HAP-1 (cell line): ENCODE measurements at regions not wholly inside any gene's neighbourhood (a gene's known extent, or its start where the extent isn't known, plus 50 kb on each side); places are given as distances from the start of the nearest gene placed in this dataset.

Experiments used
- DNase-seq, 2 experiments: peaks; one replicate each; pipeline ENCODE4 v3.0.0-alpha.2; 2016 to 2020; ENCODE audit warnings: low spot score in 2 of 2
- H3K27me3 ChIP-seq: fragments of 250-450 bp; sonication (Bioruptor Pico); 2 replicates; pipeline ENCODE4 v1.5.1; 2020; ENCODE audit warnings: low read depth, mild to moderate bottlenecking, moderate library complexity
- H3K36me3 ChIP-seq: fragments of 250-450 bp; sonication (Bioruptor Pico); replicated peaks from 2 replicates; pipeline ENCODE4 v1.5.1; 2020; ENCODE audit warnings: mild to moderate bottlenecking
- H3K4me1 ChIP-seq: fragments of 250-450 bp; sonication (Bioruptor Pico); 2 replicates; pipeline ENCODE4 v1.5.1; 2020; ENCODE audit warnings: mild to moderate bottlenecking
- H3K4me3 ChIP-seq: fragments of 250-450 bp; sonication (Bioruptor Pico); 2 replicates; pipeline ENCODE4 v1.5.1; 2020; ENCODE audit warnings: mild to moderate bottlenecking, moderate library complexity
- H3K9me3 ChIP-seq: fragments of 250-450 bp; sonication (Bioruptor Pico); 2 replicates; pipeline ENCODE4 v1.5.1; 2020; ENCODE audit warnings: mild to moderate bottlenecking, moderate library complexity
- in situ Hi-C: fragments of 300-500 bp; cut with MboI; formaldehyde crosslinking; loops from 3 replicates; pipeline ENCODE4 v1.14.3; 2020; ENCODE audit warnings: low sequenced_read_pairs, inconsistent platforms, mixed read lengths

DNA sequence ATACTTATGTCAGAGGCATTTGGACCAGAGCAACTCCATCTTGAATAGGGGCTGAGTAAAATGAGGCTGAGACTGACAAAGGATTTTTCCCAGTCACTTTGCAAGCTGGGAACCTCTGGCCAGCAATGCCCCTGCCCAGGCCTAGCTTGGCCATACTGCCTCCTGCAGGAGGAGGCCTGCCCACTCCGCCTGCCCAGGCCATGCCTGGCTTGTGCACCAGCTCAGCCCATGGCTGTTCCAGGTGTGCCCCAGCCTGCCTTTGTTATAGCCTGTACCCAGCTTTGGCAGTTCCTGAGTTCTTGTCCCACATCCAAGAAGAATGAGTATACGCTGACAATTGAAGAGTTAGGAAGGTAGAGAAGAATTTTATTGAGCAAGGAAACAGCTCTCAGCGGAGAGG is 176.1 kb downstream of the AASDH start:
- H3K9me3 ChIP-seq: peaks cover 7% of the 10 kb centered on the region; the same call in 1 of the 2 replicates
- no peaks in the 10 kb centered on the region for H3K27me3 ChIP-seq
- H3K4me1 ChIP-seq: peaks cover 11% of the 10 kb centered on the region
- no peak overlapping the region for H3K4me3 ChIP-seq
- in situ Hi-C loops: no loop called here
- H3K36me3 ChIP-seq: no peaks in the 10 kb centered on the region
- no peak for DNase-seq

DNA sequence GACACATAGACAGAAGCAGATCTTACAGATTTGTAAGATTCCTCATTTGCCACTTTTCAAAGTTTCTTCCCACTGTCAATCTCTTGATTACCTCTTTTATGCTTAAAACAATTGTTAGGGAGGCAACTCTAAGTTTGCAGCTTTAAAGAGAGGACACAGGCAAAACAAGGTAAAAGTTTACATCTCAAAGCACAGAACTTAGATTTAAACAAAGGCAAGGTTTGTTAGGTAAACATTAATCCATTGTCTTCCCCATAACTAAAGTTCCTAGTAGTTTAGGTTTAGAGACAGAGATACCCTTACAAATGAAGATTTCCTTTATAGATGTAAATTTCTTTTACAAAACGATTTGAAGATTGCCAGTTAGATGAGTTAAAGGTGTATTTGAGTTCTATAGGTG is 176.9 kb downstream of the AASDH start:
- in situ Hi-C loops: no loop called here
- Histone ChIP-seq H3K4me3 (no peak overlapping the region), H3K4me1 (peaks cover 3% of the 10 kb centered on the region), H3K36me3 (no peaks in the 10 kb centered on the region), H3K27me3 (no peaks in the 10 kb centered on the region), H3K9me3 (peaks cover 7% of the 10 kb centered on the region; the same call in 1 of the 2 replicates)
- no peak for DNase-seq

- peaks cover 7% of the 10 kb centered on the region; the same call in 1 of the 2 replicates for H3K9me3 ChIP-seq
- no peaks in the 10 kb centered on the region; the same call in 1 of the 2 replicates for H3K4me1 ChIP-seq
- no peaks in the 10 kb centered on the region for H3K36me3 ChIP-seq
- in situ Hi-C loops: no loop called here
- DNase-seq: no peak
- no peak overlapping the region for H3K4me3 ChIP-seq
- H3K27me3 ChIP-seq: no peaks in the 10 kb centered on the region
These were observed 177.5 kb downstream of the AASDH start for GRCh38 chr4:56209767-56210166.

GRCh38 chr4:56208103-56208502 is 179.2 kb downstream of the AASDH start:
- Histone ChIP-seq H3K9me3 (peaks cover 7% of the 10 kb centered on the region; the same call in 1 of the 2 replicates), H3K36me3 (no peaks in the 10 kb centered on the region), H3K4me1 (no peaks in the 10 kb centered on the region), H3K27me3 (no peaks in the 10 kb centered on the region), H3K4me3 (no peak overlapping the region)
- in situ Hi-C loops: no loop called here
- DNase-seq: no peak

GRCh38 chr4:56206258-56206657 is 181.0 kb downstream of the AASDH start:
- no peaks in the 10 kb centered on the region for H3K36me3 ChIP-seq
- in situ Hi-C loops: no loop called here
- no peaks in the 10 kb centered on the region for H3K4me1 ChIP-seq
- peaks cover 2% of the 10 kb centered on the region; the same call in 1 of the 2 replicates for H3K9me3 ChIP-seq
- no peak for DNase-seq
- no peak overlapping the region for H3K4me3 ChIP-seq
- H3K27me3 ChIP-seq: no peaks in the 10 kb centered on the region

- Histone ChIP-seq H3K9me3 (no peaks in the 10 kb centered on the region), H3K4me3 (no peak overlapping the region), H3K4me1 (no peaks in the 10 kb centered on the region), H3K36me3 (no peaks in the 10 kb centered on the region), H3K27me3 (no peaks in the 10 kb centered on the region)
- in situ Hi-C loops: no loop called here
- no peak for DNase-seq
These were observed 187.0 kb downstream of the AASDH start for GRCh38 chr4:56200275-56200674.

DNA sequence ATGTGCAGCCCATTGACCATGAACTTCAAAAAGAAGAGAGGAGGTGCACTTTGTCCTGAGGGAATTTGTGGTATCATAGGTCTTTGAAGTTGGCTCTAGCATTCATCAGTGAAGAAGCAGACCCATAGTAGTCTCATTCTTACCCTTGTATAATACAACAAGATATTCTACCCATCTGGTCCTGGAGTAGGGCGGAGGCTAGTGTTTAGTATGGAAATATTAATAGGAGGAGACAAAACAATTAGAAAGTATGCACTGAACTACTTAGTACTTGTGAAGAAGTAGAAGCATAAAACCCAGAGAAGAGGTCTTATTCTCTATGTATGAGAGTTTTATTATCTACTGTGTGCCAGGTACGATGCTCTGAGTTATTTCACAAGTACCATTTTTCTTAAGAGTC is 189.0 kb downstream of the AASDH start:
- in situ Hi-C loops: no loop called here
- no peak for DNase-seq
- H3K27me3 ChIP-seq: no peaks in the 10 kb centered on the region
- H3K36me3 ChIP-seq: no peaks in the 10 kb centered on the region
- no peak overlapping the region for H3K4me3 ChIP-seq
- no peaks in the 10 kb centered on the region for H3K4me1 ChIP-seq
- H3K9me3 ChIP-seq: no peaks in the 10 kb centered on the region

DNA sequence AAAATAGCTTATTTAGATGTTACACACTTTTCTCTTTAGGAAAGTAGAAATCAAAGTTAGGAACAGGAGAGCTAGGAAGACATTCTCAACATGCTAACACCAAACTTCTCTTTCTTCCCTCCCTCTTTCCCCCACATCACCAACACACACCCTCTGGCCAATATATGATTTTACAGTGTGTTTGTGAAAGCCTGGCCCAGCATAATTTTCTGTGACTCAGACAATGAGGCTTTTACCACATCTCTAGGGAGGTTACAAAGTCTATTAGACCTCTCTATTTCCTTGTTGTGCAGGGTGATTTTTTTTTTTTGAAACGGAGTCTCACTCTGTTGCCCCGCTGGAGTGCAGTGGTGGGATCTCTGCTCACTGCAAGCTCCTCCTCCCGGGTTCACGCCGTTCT is 189.9 kb downstream of the AASDH start:
- in situ Hi-C loops: no loop called here
- Histone ChIP-seq H3K4me3 (no peak overlapping the region), H3K9me3 (no peaks in the 10 kb centered on the region), H3K4me1 (no peaks in the 10 kb centered on the region), H3K27me3 (no peaks in the 10 kb centered on the region), H3K36me3 (no peaks in the 10 kb centered on the region)
- no peak for DNase-seq

DNA sequence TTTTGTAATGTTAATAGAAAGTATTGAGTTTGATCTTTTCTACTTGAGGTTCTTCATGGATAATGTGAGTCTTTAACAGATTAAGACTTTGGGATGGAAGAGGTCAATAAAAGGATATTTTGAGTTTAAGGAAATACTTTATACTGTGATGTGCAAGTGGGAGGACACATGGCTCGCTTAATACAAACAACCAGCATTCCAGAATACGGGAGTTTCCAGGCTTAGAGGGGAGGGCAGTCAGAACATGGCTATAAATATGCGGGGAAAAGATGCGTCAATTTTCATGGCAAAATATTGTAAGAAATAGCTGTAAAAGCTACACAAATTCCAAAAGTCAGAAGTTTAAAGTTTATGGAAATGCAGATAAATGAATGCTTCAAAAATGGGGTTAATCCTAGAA is 192.3 kb downstream of the AASDH start:
- Histone ChIP-seq H3K27me3 (no peaks in the 10 kb centered on the region), H3K4me3 (no peak overlapping the region), H3K36me3 (no peaks in the 10 kb centered on the region), H3K9me3 (no peaks in the 10 kb centered on the region), H3K4me1 (no peaks in the 10 kb centered on the region)
- no peak for DNase-seq
- in situ Hi-C loops: no loop called here

DNA sequence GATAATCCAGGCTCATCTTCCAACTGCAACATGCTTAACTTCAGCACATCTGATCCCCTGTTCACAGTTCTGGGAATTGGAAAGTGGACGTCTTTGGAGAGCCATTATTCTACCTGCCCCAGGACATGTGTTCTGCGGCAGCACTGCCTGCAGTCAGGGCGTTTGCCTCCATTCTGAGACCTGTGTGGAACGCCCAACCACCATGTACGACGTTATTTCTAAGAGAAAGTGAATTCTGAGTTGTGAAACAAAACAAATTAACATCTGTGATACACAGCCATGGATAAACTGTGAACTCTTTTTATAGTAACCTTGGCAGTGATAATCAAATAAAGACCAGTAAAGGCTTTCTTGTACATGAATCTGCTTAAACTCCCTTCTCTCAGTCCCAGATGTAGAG is 195.8 kb downstream of the AASDH start:
- H3K9me3 ChIP-seq: no peaks in the 10 kb centered on the region
- H3K4me1 ChIP-seq: no peaks in the 10 kb centered on the region
- no peak overlapping the region for H3K4me3 ChIP-seq
- in situ Hi-C loops: no loop called here
- DNase-seq: no peak
- H3K36me3 ChIP-seq: no peaks in the 10 kb centered on the region
- H3K27me3 ChIP-seq: no peaks in the 10 kb centered on the region

GRCh38 chr4:56187688-56188087 is 199.6 kb downstream of the AASDH start:
- Histone ChIP-seq H3K9me3 (no peaks in the 10 kb centered on the region), H3K4me3 (no peak overlapping the region), H3K4me1 (no peaks in the 10 kb centered on the region), H3K27me3 (no peaks in the 10 kb centered on the region), H3K36me3 (no peaks in the 10 kb centered on the region)
- in situ Hi-C loops: no loop called here
- DNase-seq: no peak

DNA sequence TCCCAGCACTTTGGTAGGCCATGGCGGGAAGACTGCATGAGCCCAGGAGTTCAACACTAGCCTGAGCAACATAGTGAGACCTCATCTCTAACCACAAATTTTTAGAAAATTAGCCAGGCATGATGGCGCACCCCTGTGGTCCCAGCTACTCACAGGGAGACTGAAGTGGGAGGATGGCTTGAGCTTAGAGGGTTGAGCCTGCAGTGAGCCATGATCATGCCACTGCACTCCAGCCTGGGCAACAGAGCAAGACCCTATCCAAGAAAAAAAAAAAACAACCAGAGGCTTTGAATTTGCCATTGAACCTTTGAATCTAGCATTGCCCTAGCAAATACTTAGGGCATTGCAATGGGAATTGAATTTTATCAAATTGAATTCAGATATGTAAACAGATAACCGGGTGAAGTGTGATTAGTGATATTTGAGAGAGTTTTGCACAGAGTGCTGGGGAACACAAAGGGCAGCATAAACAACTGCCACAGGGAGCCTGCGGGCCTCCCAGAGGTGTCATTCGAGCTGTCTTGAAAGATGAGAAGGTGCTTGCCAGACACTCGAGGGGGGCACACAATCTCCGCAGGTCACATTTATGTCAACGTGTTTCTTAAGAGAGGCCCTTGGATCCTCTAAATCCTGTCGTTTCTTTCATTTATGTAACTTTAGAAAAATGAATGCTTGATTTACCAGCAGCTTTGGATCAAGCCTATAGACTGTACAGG is 200.3 kb downstream of the AASDH start:
- no peaks in the 10 kb centered on the region for H3K4me1 ChIP-seq
- H3K9me3 ChIP-seq: no peaks in the 10 kb centered on the region
- no peaks in the 10 kb centered on the region for H3K27me3 ChIP-seq
- H3K36me3 ChIP-seq: no peaks in the 10 kb centered on the region
- H3K4me3 ChIP-seq: no peak overlapping the region
- in situ Hi-C loops: no loop called here
- DNase-seq: peak in 1 of 2 experiments; percentile 10

GRCh38 chr4:56185901-56186300 is 201.4 kb downstream of the AASDH start:
- Histone ChIP-seq H3K9me3 (no peaks in the 10 kb centered on the region), H3K4me1 (no peaks in the 10 kb centered on the region), H3K27me3 (no peaks in the 10 kb centered on the region), H3K4me3 (no peak overlapping the region), H3K36me3 (no peaks in the 10 kb centered on the region)
- in situ Hi-C loops: no loop called here
- no peak for DNase-seq

DNA sequence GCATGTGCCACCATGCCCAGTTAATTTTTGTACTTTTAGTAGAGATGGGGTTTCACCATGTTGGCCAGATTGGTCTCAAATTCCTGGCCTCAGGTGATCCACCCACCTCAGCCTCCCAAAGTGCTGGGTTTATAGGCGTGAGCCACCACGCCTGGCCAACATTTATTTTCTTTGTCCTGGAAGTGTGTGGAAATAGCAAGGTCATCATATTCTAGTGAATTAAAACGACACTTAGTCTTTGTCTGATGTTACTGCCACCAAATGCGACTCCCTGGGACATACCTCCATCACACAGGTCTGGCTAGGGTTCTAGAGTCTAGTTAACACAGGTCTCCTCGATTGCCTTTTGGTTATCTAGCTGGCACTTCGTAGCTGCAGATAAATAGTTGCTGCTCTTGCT is 203.1 kb downstream of the AASDH start:
- in situ Hi-C loops: no loop called here
- DNase-seq: no peak
- Histone ChIP-seq H3K9me3 (no peaks in the 10 kb centered on the region), H3K36me3 (no peaks in the 10 kb centered on the region), H3K4me1 (no peaks in the 10 kb centered on the region), H3K4me3 (no peak overlapping the region), H3K27me3 (no peaks in the 10 kb centered on the region)
